ENCODE measurements at regions not wholly inside any gene's neighbourhood (a gene's known extent, or its start where the extent isn't known, plus 50 kb on each side); places are given as distances from the start of the nearest gene placed in this dataset.

DNA sequence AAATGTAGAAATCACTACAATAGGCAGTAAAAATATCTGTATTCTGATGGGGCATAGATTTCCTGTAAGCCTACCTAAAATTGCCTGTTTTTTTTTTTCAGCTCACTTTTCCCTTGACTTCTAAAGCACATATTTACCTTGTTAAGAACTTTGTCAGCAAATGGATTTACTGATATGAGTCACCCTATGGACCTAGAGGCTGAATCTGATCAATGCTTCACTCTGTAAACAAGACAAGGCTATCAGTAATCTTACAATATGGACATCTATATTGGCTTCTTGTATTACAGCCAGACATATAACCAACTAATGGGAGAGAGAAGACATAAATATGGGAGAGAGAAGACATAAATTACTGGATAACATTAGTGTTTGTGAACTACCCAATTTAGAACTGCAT lies 792.7 kb upstream of the CHD1 start:
- no peak for DNase-seq
- Mint-ChIP-seq H3K9me3 (peaks cover 0 to 2% (median 0%) of the 10 kb centered on the region in 7 donors), H3K36me3 (no peaks in the 10 kb centered on the region), H3K27me3 (ENCODE audit: low read depth in 3 of 3) (no peaks in the 10 kb centered on the region), H3K27ac (no peak overlapping the region), H3K4me1 (no peaks in the 10 kb centered on the region), H3K4me3 (no peak overlapping the region)
- Histone ChIP-seq H4K20me1 (ENCODE audit: insufficient read depth, low read length) (no peaks in the 10 kb centered on the region), H3K9me3 (replicated peaks in 1 of 2; ENCODE audit: control insufficient read depth in 1 of 2, insufficient read depth in 1 of 2, low read length in 2 of 2) (no peaks in the 10 kb centered on the region), H3K27ac (ENCODE audit: low read depth in 1 of 2, low read length in 2 of 2) (no peak overlapping the region), H2AFZ (ENCODE audit: insufficient read depth, low read depth, low read length, poor library complexity, severe bottlenecking) (no peak overlapping the region), H3K79me2 (ENCODE audit: insufficient read depth, low read length) (no peaks in the 10 kb centered on the region), H3K9ac (ENCODE audit: insufficient read depth, low read length, poor library complexity, severe bottlenecking) (no peak overlapping the region), H3K4me2 (replicated peaks; ENCODE audit: extremely low read depth, low read length, poor library complexity, severe bottlenecking) (no peak overlapping the region), H3K36me3 (replicated peaks in 1 of 2; ENCODE audit: control insufficient read depth in 1 of 2, insufficient read depth in 2 of 2, low read length in 2 of 2) (no peaks in the 10 kb centered on the region), H3K27me3 (ENCODE audit: control insufficient read depth in 2 of 2, insufficient read depth in 2 of 2, low read length in 2 of 2) (no peaks in the 10 kb centered on the region), H3K4me1 (ENCODE audit: control insufficient read depth in 1 of 2, insufficient read depth in 2 of 2, low read length in 2 of 2) (no peaks in the 10 kb centered on the region), H3K4me3 (replicated peaks in 1 of 3; ENCODE audit: low read depth in 2 of 3, low read length in 3 of 3) (no peak overlapping the region)
- TF ChIP-seq, protein P1, sequence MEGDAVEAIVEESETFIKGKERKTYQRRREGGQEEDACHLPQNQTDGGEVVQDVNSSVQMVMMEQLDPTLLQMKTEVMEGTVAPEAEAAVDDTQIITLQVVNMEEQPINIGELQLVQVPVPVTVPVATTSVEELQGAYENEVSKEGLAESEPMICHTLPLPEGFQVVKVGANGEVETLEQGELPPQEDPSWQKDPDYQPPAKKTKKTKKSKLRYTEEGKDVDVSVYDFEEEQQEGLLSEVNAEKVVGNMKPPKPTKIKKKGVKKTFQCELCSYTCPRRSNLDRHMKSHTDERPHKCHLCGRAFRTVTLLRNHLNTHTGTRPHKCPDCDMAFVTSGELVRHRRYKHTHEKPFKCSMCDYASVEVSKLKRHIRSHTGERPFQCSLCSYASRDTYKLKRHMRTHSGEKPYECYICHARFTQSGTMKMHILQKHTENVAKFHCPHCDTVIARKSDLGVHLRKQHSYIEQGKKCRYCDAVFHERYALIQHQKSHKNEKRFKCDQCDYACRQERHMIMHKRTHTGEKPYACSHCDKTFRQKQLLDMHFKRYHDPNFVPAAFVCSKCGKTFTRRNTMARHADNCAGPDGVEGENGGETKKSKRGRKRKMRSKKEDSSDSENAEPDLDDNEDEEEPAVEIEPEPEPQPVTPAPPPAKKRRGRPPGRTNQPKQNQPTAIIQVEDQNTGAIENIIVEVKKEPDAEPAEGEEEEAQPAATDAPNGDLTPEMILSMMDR (IDR thresholded peaks at IDR 0.05), result no peak
- intact Hi-C loops (cut with micrococcal nuclease), result no loop called here

DNA sequence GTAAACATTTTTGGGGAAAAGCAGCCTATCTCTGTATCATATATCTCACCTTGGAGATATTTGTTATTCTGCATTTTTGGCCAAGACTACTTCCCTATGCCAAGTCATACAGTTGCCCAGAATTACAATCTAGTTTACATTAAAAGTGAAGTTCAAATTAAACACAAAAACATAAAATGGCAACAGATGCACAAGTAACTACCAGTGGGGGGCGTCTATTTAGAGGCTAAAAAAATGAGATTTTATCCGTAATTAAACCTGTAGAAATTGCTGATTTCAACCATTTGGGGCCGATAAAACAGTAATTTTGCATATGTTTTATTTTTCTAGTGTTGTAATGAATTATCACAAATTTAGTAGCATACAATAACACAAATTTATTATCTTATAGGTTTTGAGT lies 787.1 kb upstream of the CHD1 start:
- no peaks in the 10 kb centered on the region for H3K36me3 Mint-ChIP-seq
- peaks cover 0 to 4% (median 1%) of the 10 kb centered on the region in 7 donors for H3K9me3 Mint-ChIP-seq
- no peak overlapping the region for H3K27ac ChIP-seq (ENCODE audit: low read depth in 1 of 2, low read length in 2 of 2)
- no peaks in the 10 kb centered on the region for H4K20me1 ChIP-seq (ENCODE audit: insufficient read depth, low read length)
- no CpG with 5 or more reads among the region's 3 CpGs for whole genome bisulfite sequencing (ENCODE audit: insufficient coverage)
- no peaks in the 10 kb centered on the region for H3K4me1 ChIP-seq (ENCODE audit: control insufficient read depth in 1 of 2, insufficient read depth in 2 of 2, low read length in 2 of 2)
- DNase-seq, result no peak
- no peak overlapping the region for H2AFZ ChIP-seq (ENCODE audit: insufficient read depth, low read depth, low read length, poor library complexity, severe bottlenecking)
- H3K4me3 Mint-ChIP-seq, result no peak overlapping the region
- no peak overlapping the region for H3K9ac ChIP-seq (ENCODE audit: insufficient read depth, low read length, poor library complexity, severe bottlenecking)
- intact Hi-C loops (cut with micrococcal nuclease), result no loop called here
- H3K4me3 ChIP-seq (replicated peaks in 1 of 3; ENCODE audit: low read depth in 2 of 3, low read length in 3 of 3), result no peak overlapping the region
- no peaks in the 10 kb centered on the region for H3K27me3 Mint-ChIP-seq (ENCODE audit: low read depth in 3 of 3)
- H3K9me3 ChIP-seq (replicated peaks in 1 of 2; ENCODE audit: control insufficient read depth in 1 of 2, insufficient read depth in 1 of 2, low read length in 2 of 2), result peaks cover 0 to 3% of the 10 kb centered on the region in 2 donors
- H3K79me2 ChIP-seq (ENCODE audit: insufficient read depth, low read length), result no peaks in the 10 kb centered on the region
- no peaks in the 10 kb centered on the region for H3K4me1 Mint-ChIP-seq
- no peak overlapping the region for H3K27ac Mint-ChIP-seq
- H3K36me3 ChIP-seq (replicated peaks in 1 of 2; ENCODE audit: control insufficient read depth in 1 of 2, insufficient read depth in 2 of 2, low read length in 2 of 2), result no peaks in the 10 kb centered on the region
- TF ChIP-seq, protein P1 (IDR thresholded peaks at IDR 0.05), result no peak
- no peaks in the 10 kb centered on the region for H3K27me3 ChIP-seq (ENCODE audit: control insufficient read depth in 2 of 2, insufficient read depth in 2 of 2, low read length in 2 of 2)
- H3K4me2 ChIP-seq (replicated peaks; ENCODE audit: extremely low read depth, low read length, poor library complexity, severe bottlenecking), result no peak overlapping the region
